ENCODE measurements at regions not wholly inside any gene's neighbourhood (a gene's known extent, or its start where the extent isn't known, plus 50 kb on each side); places are given as distances from the start of the nearest gene placed in this dataset.
"Not testable (repeated sequence)": the region's sequence is repeated elsewhere in the genome, so short reads cannot be mapped to it uniquely, and the experiment has no call there.

DNA sequence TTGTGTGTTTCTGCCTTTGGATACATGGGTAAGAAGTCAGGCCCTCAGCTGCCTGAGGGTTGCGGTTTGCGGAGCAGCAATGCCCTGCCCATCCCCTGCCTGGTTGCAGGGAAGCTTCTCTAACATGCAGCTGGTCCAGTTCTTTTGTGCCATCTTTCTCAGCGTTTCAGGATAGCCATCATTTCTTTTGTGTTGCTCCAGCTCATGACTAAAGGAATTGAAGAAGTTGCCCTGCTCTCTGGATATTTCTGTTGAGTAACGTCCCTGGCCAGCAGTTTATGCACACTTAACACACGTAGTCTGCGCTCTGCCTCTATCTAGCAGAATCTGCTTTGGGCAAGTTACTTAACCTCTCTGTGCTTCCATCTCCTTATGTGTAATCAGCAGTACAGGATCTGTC, 62.1 kb downstream of the DOP1B start:
- TF ChIP-seq CTCF (IDR thresholded peaks at IDR 0.05; ENCODE audit: unreplicated experiment), result no peak
- BruUV-seq (replicated peaks), result no TSS peak
- Mint-ChIP-seq H3K27ac (ENCODE audit: unreplicated experiment) (no peak overlapping the region), H3K4me3 (ENCODE audit: low read depth, unreplicated experiment) (no peak overlapping the region), H3K9me3 (ENCODE audit: low read depth, unreplicated experiment) (no peaks in the 10 kb centered on the region), H3K36me3 (ENCODE audit: insufficient read depth, unreplicated experiment) (no peaks in the 10 kb centered on the region), H3K4me1 (ENCODE audit: low read depth, unreplicated experiment) (no peaks in the 10 kb centered on the region), H3K27me3 (ENCODE audit: unreplicated experiment) (no peaks in the 10 kb centered on the region)
- intact Hi-C loops (cut with micrococcal nuclease; ENCODE audit: unreplicated experiment), result no loop called here
- CTCF ChIA-PET, result no interaction called here
- DNase-seq, result no peak

- CTCF ChIA-PET, result no interaction called here
- H3K4me1 Mint-ChIP-seq (ENCODE audit: low read depth, unreplicated experiment), result no peaks in the 10 kb centered on the region
- no peak for TF ChIP-seq CTCF (IDR thresholded peaks at IDR 0.05; ENCODE audit: unreplicated experiment)
- intact Hi-C loops (cut with micrococcal nuclease; ENCODE audit: unreplicated experiment), result no loop called here
- H3K27ac Mint-ChIP-seq (ENCODE audit: unreplicated experiment), result no peak overlapping the region
- H3K36me3 Mint-ChIP-seq (ENCODE audit: insufficient read depth, unreplicated experiment), result no peaks in the 10 kb centered on the region
- no peak for DNase-seq
- H3K9me3 Mint-ChIP-seq (ENCODE audit: low read depth, unreplicated experiment), result no peaks in the 10 kb centered on the region
- no TSS peak for BruUV-seq (replicated peaks)
- H3K27me3 Mint-ChIP-seq (ENCODE audit: unreplicated experiment), result no peaks in the 10 kb centered on the region
- no peak overlapping the region for H3K4me3 Mint-ChIP-seq (ENCODE audit: low read depth, unreplicated experiment)
Observed at GRCh38 chr21:36223451-36223850, 66.8 kb downstream of the DOP1B start.

DNA sequence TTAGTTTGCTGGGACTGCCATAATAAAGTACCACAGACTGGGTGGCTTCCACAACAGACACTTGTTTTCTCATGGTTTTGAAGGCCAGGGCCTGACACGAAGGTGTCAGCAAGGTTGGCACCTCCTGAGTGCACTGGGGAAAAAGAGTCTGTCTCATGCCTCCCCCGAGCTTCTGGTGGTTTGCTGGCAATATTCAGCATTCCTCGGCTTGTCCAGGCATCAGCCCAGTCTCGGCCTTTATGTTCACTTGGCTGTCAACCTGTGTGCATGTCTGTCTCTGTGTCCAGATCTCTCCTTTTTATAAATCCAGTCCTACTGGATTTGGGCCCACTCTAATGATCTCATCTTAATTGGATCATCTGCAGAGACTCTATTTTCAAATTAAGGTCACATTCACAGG, 72.6 kb downstream of the DOP1B start:
- no peaks in the 10 kb centered on the region for H3K36me3 Mint-ChIP-seq (ENCODE audit: insufficient read depth, unreplicated experiment)
- no peaks in the 10 kb centered on the region for H3K27me3 Mint-ChIP-seq (ENCODE audit: unreplicated experiment)
- H3K4me1 Mint-ChIP-seq (ENCODE audit: low read depth, unreplicated experiment), result peaks cover 5% of the 10 kb centered on the region
- no peak for DNase-seq
- BruUV-seq (replicated peaks), result no TSS peak
- no peak for TF ChIP-seq CTCF (IDR thresholded peaks at IDR 0.05; ENCODE audit: unreplicated experiment)
- CTCF ChIA-PET, result interaction anchor here (0.7 kb wide), 1 partner anchor 86 kb away, joined by 6 read pairs; no protein-coding TSS in a partner anchor
- H3K9me3 Mint-ChIP-seq (ENCODE audit: low read depth, unreplicated experiment), result no peaks in the 10 kb centered on the region
- no peak overlapping the region for H3K4me3 Mint-ChIP-seq (ENCODE audit: low read depth, unreplicated experiment)
- H3K27ac Mint-ChIP-seq (ENCODE audit: unreplicated experiment), result no peak overlapping the region
- intact Hi-C loops (cut with micrococcal nuclease; ENCODE audit: unreplicated experiment), result no loop called here

DNA sequence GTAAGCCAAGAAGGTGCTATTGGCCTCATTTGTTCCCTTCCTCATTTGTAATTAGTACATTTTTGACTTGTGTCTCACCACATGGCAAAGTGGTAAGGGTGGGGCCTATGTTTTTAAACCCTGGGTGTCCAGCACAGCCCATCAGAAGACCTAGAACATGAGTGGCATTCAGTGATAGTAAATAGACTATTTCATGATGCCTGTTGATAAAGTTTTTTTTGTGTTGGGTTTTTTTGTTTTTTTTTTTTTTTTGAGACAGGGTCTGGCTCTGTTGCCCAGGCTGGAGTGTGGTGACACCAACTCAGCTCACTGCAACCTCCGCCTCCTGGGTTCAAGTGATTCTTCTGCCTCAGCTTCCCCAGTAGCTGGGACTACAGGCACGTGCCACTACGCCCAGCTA, 74.8 kb downstream of the DOP1B start:
- peaks cover 17% of the 10 kb centered on the region for H3K4me1 Mint-ChIP-seq (ENCODE audit: low read depth, unreplicated experiment)
- CTCF ChIA-PET, result interaction anchor here (0.7 kb wide), 1 partner anchor 236 kb away, joined by 4 read pairs; no protein-coding TSS in a partner anchor
- H3K4me3 Mint-ChIP-seq (ENCODE audit: low read depth, unreplicated experiment); DNase-seq; intact Hi-C loops (cut with micrococcal nuclease; ENCODE audit: unreplicated experiment); H3K9me3 Mint-ChIP-seq (ENCODE audit: low read depth, unreplicated experiment); BruUV-seq (replicated peaks); H3K27ac Mint-ChIP-seq (ENCODE audit: unreplicated experiment); H3K36me3 Mint-ChIP-seq (ENCODE audit: insufficient read depth, unreplicated experiment); H3K27me3 Mint-ChIP-seq (ENCODE audit: unreplicated experiment): not testable (repeated sequence)

DNA sequence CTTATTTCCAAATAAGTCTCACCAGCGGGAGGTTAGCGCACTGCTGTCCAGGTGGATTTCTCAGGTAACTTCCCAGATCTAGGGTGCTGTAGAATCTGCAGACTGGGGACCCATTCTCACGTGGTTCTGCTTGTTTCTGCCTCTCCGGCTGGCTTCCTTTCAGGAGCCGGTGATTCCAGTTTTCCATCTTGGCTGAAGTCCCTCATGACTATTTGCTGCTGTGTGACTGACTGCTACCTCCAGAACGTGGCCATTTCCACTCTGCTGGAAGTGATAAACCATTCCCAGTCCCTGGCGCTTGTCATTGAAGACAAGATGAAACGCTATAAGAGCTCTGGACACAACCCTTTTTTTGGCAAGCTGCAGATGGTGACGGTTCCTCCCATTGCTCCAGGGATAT, 76.0 kb downstream of the DOP1B start:
- no peak for DNase-seq
- peaks cover 17% of the 10 kb centered on the region for H3K4me1 Mint-ChIP-seq (ENCODE audit: low read depth, unreplicated experiment)
- no peak overlapping the region for H3K4me3 Mint-ChIP-seq (ENCODE audit: low read depth, unreplicated experiment)
- no peaks in the 10 kb centered on the region for H3K27me3 Mint-ChIP-seq (ENCODE audit: unreplicated experiment)
- no peaks in the 10 kb centered on the region for H3K9me3 Mint-ChIP-seq (ENCODE audit: low read depth, unreplicated experiment)
- CTCF ChIA-PET, result no interaction called here
- H3K27ac Mint-ChIP-seq (ENCODE audit: unreplicated experiment), result no peak overlapping the region
- no TSS peak for BruUV-seq (replicated peaks)
- TF ChIP-seq CTCF (IDR thresholded peaks at IDR 0.05; ENCODE audit: unreplicated experiment), result no peak
- intact Hi-C loops (cut with micrococcal nuclease; ENCODE audit: unreplicated experiment), result no loop called here
- H3K36me3 Mint-ChIP-seq (ENCODE audit: insufficient read depth, unreplicated experiment), result no peaks in the 10 kb centered on the region

All from Calu3 (cell line).